Loucy (cell line): ENCODE measurements at regions not wholly inside any gene's neighbourhood (a gene's known extent, or its start where the extent isn't known, plus 50 kb on each side); places are given as distances from the start of the nearest gene placed in this dataset.

Experiments used
- H2AFZ ChIP-seq: fragments of 200-600 bp; sonication (generic); 2 replicates; pipeline ENCODE4 v1.6.0; 2016; ENCODE audit warnings: antibody characterized with exemption, mild to moderate bottlenecking, low read length, moderate library complexity
- H3F3A ChIP-seq: fragments of 200-600 bp; 2 replicates; pipeline ENCODE4 v1.6.0; 2016; ENCODE audit warnings: antibody characterized with exemption, low read depth, mild to moderate bottlenecking
- H3K27me3 ChIP-seq: fragments of 200-600 bp; sonication (generic); 2 replicates; pipeline ENCODE4 v1.6.1; 2014; ENCODE audit warnings: low read length, mild to moderate bottlenecking; ENCODE audit not compliant: insufficient read depth, poor library complexity, severe bottlenecking
- H3K36me3 ChIP-seq: fragments of 200-600 bp; sonication (generic); 2 replicates; pipeline ENCODE4 v1.6.1; 2016; ENCODE audit warnings: low read length; ENCODE audit not compliant: insufficient read depth
- H3K4me1 ChIP-seq: fragments of 200-600 bp; sonication (generic); 2 replicates; pipeline ENCODE4 v1.5.1; 2014; ENCODE audit warnings: low read length, mild to moderate bottlenecking; ENCODE audit not compliant: insufficient read depth, poor library complexity, severe bottlenecking
- H3K4me2 ChIP-seq: fragments of 200-600 bp; sonication (generic); 2 replicates; pipeline ENCODE4 v1.6.0; 2014; ENCODE audit warnings: antibody characterized with exemption, low read length, low read depth, mild to moderate bottlenecking; ENCODE audit not compliant: poor library complexity, severe bottlenecking
- H3K4me3 ChIP-seq: fragments of 200-600 bp; sonication (generic); 2 replicates; pipeline ENCODE4 v1.5.1; 2014; ENCODE audit warnings: low read length, mild to moderate bottlenecking, mixed read lengths; ENCODE audit not compliant: poor library complexity, severe bottlenecking
- H3K79me2 ChIP-seq: fragments of 200-600 bp; sonication (generic); 2 replicates; pipeline ENCODE4 v1.6.1; 2014; ENCODE audit warnings: low read length; ENCODE audit not compliant: insufficient read depth
- H3K9ac ChIP-seq: fragments of 200-600 bp; sonication (generic); 2 replicates; pipeline ENCODE4 v1.6.0; 2014; ENCODE audit warnings: mild to moderate bottlenecking, low read depth, low read length, moderate library complexity; ENCODE audit not compliant: poor library complexity, severe bottlenecking
- H3K9me2 ChIP-seq: fragments of 200-600 bp; sonication (generic); replicated peaks from 2 replicates; pipeline ENCODE4 v1.6.1; 2016; ENCODE audit warnings: low read depth, low read length, mixed read lengths
- H3K9me3 ChIP-seq: fragments of 200-600 bp; sonication (generic); 2 replicates; pipeline ENCODE4 v1.6.1; 2014; ENCODE audit warnings: mild to moderate bottlenecking, antibody characterized with exemption, low read length, low read depth; ENCODE audit not compliant: insufficient read depth
- H4K20me1 ChIP-seq: fragments of 200-600 bp; sonication (generic); 2 replicates; pipeline ENCODE4 v1.6.0; 2014; ENCODE audit warnings: antibody characterized with exemption, low read length, mild to moderate bottlenecking; ENCODE audit not compliant: insufficient read depth, poor library complexity, severe bottlenecking
- EZH2phosphoT487 ChIP-seq: fragments of 200-600 bp; IDR thresholded peaks from 2 replicates; pipeline ENCODE4 v1.6.1; 2018; ENCODE audit warnings: antibody characterized with exemption, mild to moderate bottlenecking, moderate library complexity, borderline replicate concordance
- TF ChIP-seq, protein P1 (sequence below): fragments of 200-600 bp; sonication (generic); conservative IDR thresholded peaks from 2 replicates; pipeline ENCODE4 v1.5.1; 2014; ENCODE audit warnings: mild to moderate bottlenecking, antibody characterized with exemption, low read length

DNA sequence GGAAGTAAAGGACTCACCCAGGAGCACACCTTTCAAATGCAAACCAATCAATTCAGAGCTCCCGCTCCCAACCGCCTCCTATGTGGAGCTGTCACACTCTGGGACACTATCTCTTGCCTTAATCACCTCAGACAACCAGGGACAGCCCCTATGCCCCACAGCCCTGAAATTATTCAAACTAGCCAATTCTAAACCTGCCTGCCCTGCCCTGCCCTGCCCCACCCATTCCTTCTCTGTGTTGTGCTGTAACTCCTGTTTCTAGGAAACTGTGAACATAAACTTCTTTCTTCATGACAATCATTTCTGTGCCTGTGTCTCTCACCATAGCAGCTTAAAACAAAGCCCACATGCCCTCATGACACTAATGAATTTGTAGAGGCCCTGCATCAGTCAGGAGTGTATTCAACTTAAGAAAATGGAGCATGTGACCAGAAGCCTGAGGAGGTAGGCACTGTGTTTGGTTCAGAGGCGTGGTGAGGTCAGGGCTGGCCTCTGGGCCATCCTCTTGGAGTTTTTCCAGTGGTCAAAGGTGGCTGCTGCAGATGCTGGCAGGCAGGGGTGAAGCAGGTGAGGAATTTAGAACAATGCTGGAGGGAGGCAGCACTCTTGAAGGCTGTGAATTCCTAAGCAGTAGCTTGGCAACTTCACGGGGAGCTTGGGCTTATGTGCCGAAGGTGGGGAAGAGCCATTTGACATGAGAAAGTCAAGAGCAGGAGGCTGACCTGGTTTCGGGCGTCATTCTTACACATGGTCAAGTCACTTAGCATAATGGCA lies 74.5 kb downstream of the RHOU start:
- Histone ChIP-seq H3K9me3 (no peaks in the 10 kb centered on the region), H3K9ac (no peak overlapping the region), H3K4me1 (peaks cover 16% of the 10 kb centered on the region), H2AFZ (no peak overlapping the region), H3K9me2 (no peaks in the 10 kb centered on the region), H4K20me1 (no peaks in the 10 kb centered on the region), H3K27me3 (no peaks in the 10 kb centered on the region), H3K4me2 (no peak overlapping the region), H3K79me2 (no peaks in the 10 kb centered on the region), H3K36me3 (no peaks in the 10 kb centered on the region), H3F3A (no peaks in the 10 kb centered on the region), H3K4me3 (no peak overlapping the region)
- TF ChIP-seq, protein P1, sequence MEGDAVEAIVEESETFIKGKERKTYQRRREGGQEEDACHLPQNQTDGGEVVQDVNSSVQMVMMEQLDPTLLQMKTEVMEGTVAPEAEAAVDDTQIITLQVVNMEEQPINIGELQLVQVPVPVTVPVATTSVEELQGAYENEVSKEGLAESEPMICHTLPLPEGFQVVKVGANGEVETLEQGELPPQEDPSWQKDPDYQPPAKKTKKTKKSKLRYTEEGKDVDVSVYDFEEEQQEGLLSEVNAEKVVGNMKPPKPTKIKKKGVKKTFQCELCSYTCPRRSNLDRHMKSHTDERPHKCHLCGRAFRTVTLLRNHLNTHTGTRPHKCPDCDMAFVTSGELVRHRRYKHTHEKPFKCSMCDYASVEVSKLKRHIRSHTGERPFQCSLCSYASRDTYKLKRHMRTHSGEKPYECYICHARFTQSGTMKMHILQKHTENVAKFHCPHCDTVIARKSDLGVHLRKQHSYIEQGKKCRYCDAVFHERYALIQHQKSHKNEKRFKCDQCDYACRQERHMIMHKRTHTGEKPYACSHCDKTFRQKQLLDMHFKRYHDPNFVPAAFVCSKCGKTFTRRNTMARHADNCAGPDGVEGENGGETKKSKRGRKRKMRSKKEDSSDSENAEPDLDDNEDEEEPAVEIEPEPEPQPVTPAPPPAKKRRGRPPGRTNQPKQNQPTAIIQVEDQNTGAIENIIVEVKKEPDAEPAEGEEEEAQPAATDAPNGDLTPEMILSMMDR = no peak
- no peak for TF ChIP-seq EZH2phosphoT487

DNA sequence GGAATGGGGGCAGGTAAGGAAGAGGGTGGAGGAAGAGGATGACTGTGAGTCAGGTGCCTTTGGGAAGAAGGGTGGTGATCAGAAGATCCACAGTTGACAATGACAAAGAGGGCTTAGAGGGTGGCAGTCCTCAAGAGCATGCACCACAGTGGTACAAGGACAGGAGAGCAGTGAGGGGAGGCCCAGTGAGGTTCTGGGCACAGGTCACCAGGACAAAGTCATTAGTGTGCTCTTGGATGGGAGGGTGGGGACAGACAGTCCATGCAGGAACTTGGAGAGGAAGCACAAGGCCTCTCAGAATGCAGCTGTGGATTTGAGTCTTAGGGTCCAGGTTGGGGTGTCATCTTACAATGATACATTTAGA lies 75.1 kb downstream of the RHOU start:
- no peak overlapping the region for H3K4me3 ChIP-seq
- no peaks in the 10 kb centered on the region for H3K36me3 ChIP-seq
- H3F3A ChIP-seq = no peaks in the 10 kb centered on the region
- no peak overlapping the region for H3K4me2 ChIP-seq
- no peaks in the 10 kb centered on the region for H3K9me3 ChIP-seq
- H4K20me1 ChIP-seq = no peaks in the 10 kb centered on the region
- no peaks in the 10 kb centered on the region for H3K27me3 ChIP-seq
- no peak overlapping the region for H3K9ac ChIP-seq
- no peaks in the 10 kb centered on the region for H3K9me2 ChIP-seq
- H3K79me2 ChIP-seq = no peaks in the 10 kb centered on the region
- TF ChIP-seq, protein P1 = no peak
- TF ChIP-seq EZH2phosphoT487 = no peak
- H3K4me1 ChIP-seq = peaks cover 10% of the 10 kb centered on the region
- no peak overlapping the region for H2AFZ ChIP-seq

DNA sequence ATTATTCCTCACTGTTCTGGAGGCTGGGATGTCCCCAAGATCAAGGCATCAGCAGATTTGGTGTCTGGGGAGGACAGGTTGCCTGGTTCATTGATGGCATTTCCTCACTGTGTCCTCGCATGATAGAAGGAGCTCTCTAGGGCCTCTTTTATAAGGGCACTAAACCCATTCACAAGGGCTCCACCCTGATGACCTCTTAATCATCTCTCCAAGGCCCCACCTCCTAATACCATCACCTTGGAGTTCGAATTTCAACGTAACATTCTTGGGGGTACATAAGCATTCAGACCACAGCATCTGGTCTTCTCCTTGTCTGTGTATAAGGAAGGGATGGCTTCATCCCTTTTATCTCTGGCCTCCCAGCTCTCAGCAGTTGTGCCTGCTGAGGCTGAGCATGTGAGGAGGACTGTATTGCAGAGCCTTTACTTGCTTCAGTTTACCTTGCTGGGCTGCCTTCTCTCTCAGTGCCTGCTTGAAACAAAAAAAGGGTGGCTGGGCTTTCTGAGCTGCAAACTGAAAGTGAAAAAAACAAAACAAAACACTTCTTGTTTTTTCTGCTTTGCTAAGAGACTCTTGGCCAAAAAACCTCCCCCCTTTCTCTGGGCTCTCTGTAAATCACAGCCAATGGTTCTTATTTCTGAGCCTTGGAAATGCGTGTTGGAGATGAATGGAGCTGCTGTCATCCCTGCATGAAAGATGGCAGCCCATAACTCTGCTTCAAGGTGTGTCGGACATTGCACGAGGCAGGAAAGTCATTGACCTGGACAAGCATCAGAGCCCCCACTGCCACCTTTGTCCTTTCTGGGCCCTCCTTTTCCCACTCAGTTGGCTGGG lies 75.8 kb downstream of the RHOU start:
- Histone ChIP-seq H4K20me1 (no peaks in the 10 kb centered on the region), H3K27me3 (no peaks in the 10 kb centered on the region), H3F3A (no peaks in the 10 kb centered on the region), H3K79me2 (no peaks in the 10 kb centered on the region), H3K9ac (no peak overlapping the region), H3K4me3 (no peak overlapping the region), H3K4me1 (peaks cover 9% of the 10 kb centered on the region), H3K9me3 (no peaks in the 10 kb centered on the region), H2AFZ (no peak overlapping the region), H3K4me2 (no peak overlapping the region), H3K9me2 (no peaks in the 10 kb centered on the region), H3K36me3 (no peaks in the 10 kb centered on the region)
- TF ChIP-seq, protein P1 = no peak
- TF ChIP-seq EZH2phosphoT487 = no peak
